ENCODE measurements at regions not wholly inside any gene's neighbourhood (a gene's known extent, or its start where the extent isn't known, plus 50 kb on each side); places are given as distances from the start of the nearest gene placed in this dataset.

GRCh38 chr2:234629596-234629995 lies 132.7 kb upstream of the ARL4C start:
- no peak overlapping the region for H3K4me3 ChIP-seq
- intact Hi-C loops (cut with DNase I) = no loop called here
- WGBS (ENCODE audit: insufficient coverage, low coverage, low lambda C conversion rate, missing lambda C conversion rate) = 61% methylated on average over 3 of the region's 3 CpGs

GRCh38 chr2:234628953-234629352 lies 132.1 kb upstream of the ARL4C start:
- no peaks in the 10 kb centered on the region for H3K9me3 ChIP-seq
- no peaks in the 10 kb centered on the region for H3K36me3 ChIP-seq
- no peaks in the 10 kb centered on the region for H3K27me3 ChIP-seq
- no peak for ATAC-seq
- intact Hi-C loops (cut with DNase I) = no loop called here
- TF ChIP-seq CTCF (IDR thresholded peaks at IDR 0.05) (no peak), POLR2A (IDR thresholded peaks at IDR 0.05) (no peak)
- no peak overlapping the region for H3K4me3 ChIP-seq
- WGBS (ENCODE audit: insufficient coverage, low coverage, low lambda C conversion rate, missing lambda C conversion rate) = 52% methylated on average over 3 of the region's 5 CpGs
- no peak for DNase-seq
- H3K4me1 ChIP-seq = no peaks in the 10 kb centered on the region
- H3K27ac ChIP-seq = no peak overlapping the region

More at GRCh38 chr2:234629596-234629995, 132.7 kb upstream of the ARL4C start:
- H3K36me3 ChIP-seq = no peaks in the 10 kb centered on the region
- no peak overlapping the region for H3K27ac ChIP-seq
- H3K9me3 ChIP-seq = no peaks in the 10 kb centered on the region
- no peaks in the 10 kb centered on the region for H3K4me1 ChIP-seq
- DNase-seq (no peak), ATAC-seq (no peak)
- TF ChIP-seq POLR2A (IDR thresholded peaks at IDR 0.05) (no peak), CTCF (IDR thresholded peaks at IDR 0.05) (no peak)
- no peaks in the 10 kb centered on the region for H3K27me3 ChIP-seq

GRCh38 chr2:234627308-234627707 lies 130.4 kb upstream of the ARL4C start:
- Histone ChIP-seq H3K36me3 (no peaks in the 10 kb centered on the region), H3K27ac (no peak overlapping the region), H3K9me3 (no peaks in the 10 kb centered on the region), H3K4me1 (no peaks in the 10 kb centered on the region), H3K27me3 (no peaks in the 10 kb centered on the region), H3K4me3 (no peak overlapping the region)
- TF ChIP-seq POLR2A (IDR thresholded peaks at IDR 0.05) (no peak), CTCF (IDR thresholded peaks at IDR 0.05) (no peak)
- ATAC-seq (no peak), DNase-seq (no peak)
- intact Hi-C loops (cut with DNase I) = no loop called here
- 56% methylated on average over 2 of the region's 2 CpGs for WGBS (ENCODE audit: insufficient coverage, low coverage, low lambda C conversion rate, missing lambda C conversion rate)

- no peak overlapping the region for H3K27ac ChIP-seq
- intact Hi-C loops (cut with DNase I) = no loop called here
- H3K9me3 ChIP-seq = no peaks in the 10 kb centered on the region
- H3K27me3 ChIP-seq = no peaks in the 10 kb centered on the region
- H3K36me3 ChIP-seq = no peaks in the 10 kb centered on the region
- WGBS (ENCODE audit: insufficient coverage, low coverage, low lambda C conversion rate, missing lambda C conversion rate) = 75% methylated on average over 7 of the region's 7 CpGs
- no peak for DNase-seq
- no peak overlapping the region for H3K4me3 ChIP-seq
- H3K4me1 ChIP-seq = no peaks in the 10 kb centered on the region
- no peak for ATAC-seq
- TF ChIP-seq POLR2A (IDR thresholded peaks at IDR 0.05) (no peak), CTCF (IDR thresholded peaks at IDR 0.05) (no peak)
These were observed 129.8 kb upstream of the ARL4C start for GRCh38 chr2:234626566-234627130.
